Heart left ventricle (tissue), 16 donors: ENCODE measurements at regions not wholly inside any gene's neighbourhood (a gene's known extent, or its start where the extent isn't known, plus 50 kb on each side); places are given as distances from the start of the nearest gene placed in this dataset.

Experiments used
- ATAC-seq, 4 donors: fragments of 200-7000 bp; cut with Tn5 transposase; one replicate each; pipeline ENCODE4 v1.9.1; 2020 to 2022; ENCODE audit warnings: moderate library complexity in 4 of 4, mild to moderate bottlenecking in 3 of 4, moderate number of reproducible peaks in 1 of 4
- DNase-seq, 5 donors: peaks; one replicate each; pipeline ENCODE4 v3.0.0-alpha.2; 2020
- H3K27ac ChIP-seq, 12 donors: fragments of 200-600 bp; sonication (generic) in 4 of 12; one replicate each; pipeline versions ENCODE4 v1.5.0 to v1.8.0; 2016 to 2022; ENCODE audit warnings: mild to moderate bottlenecking in 2 of 12
- H3K27me3 ChIP-seq, 9 donors: fragments of 200-600 bp; sonication (generic) in 2 of 9; one replicate each; pipeline versions ENCODE4 v1.5.1 to v1.8.0; 2016 to 2022; ENCODE audit warnings: mild to moderate bottlenecking in 3 of 9
- H3K36me3 ChIP-seq, 9 donors: fragments of 200-600 bp; sonication (generic) in 2 of 9; one replicate each; pipeline versions ENCODE4 v1.5.0 to v1.8.0; 2018 to 2022; ENCODE audit warnings: mild to moderate bottlenecking in 2 of 9
- H3K4me1 ChIP-seq, 12 donors: fragments of 200-600 bp; sonication (generic) in 4 of 12; one replicate each; pipeline versions ENCODE4 v1.5.0 to v1.8.0; 2016 to 2022; ENCODE audit warnings: mild to moderate bottlenecking in 3 of 12
- H3K4me3 ChIP-seq, 12 donors: fragments of 200-600 bp; sonication (generic) in 4 of 12; one replicate each; pipeline versions ENCODE4 v1.5.0 to v1.8.0; 2017 to 2022; ENCODE audit warnings: mild to moderate bottlenecking in 9 of 12, moderate library complexity in 4 of 12
- H3K9me3 ChIP-seq, 12 donors: fragments of 200-600 bp; sonication (generic) in 4 of 12; one replicate each; pipeline versions ENCODE4 v1.5.0 to v1.8.0; 2016 to 2022; ENCODE audit warnings: mild to moderate bottlenecking in 1 of 12
- POLR2A ChIP-seq, 2 donors: fragments of 450-650 bp; IDR thresholded peaks; one replicate each; pipeline ENCODE4 v1.6.1; 2017; ENCODE audit warnings: antibody characterized with exemption in 2 of 2, mild to moderate bottlenecking in 2 of 2, moderate library complexity in 2 of 2
- WGBS, 4 donors: extraction: QIAGEN DNeasy Blood & Tissue Kit in 2 of 4; methylation state at CpG; one replicate each; pipeline versions ENCODE4 v1.1.5 to v1.1.7; 2013 to 2018; 5-methylcytosine and 5-hydroxymethylcytosine counted together
- intact Hi-C, 10 donors: fragments of 100-400 bp; cut with DNase I; formaldehyde crosslinking; loops; one replicate each; pipeline versions ENCODE4 v1.11.1 to v1.14.2; 2022
- TF ChIP-seq, protein P1 (sequence below), 12 donors: fragments of 200-600 bp; sonication (generic) in 4 of 12; IDR thresholded peaks; one replicate each; pipeline versions ENCODE4 v1.5.0 to v1.8.0; 2018 to 2022; ENCODE audit warnings: antibody characterized with exemption in 12 of 12, mild to moderate bottlenecking in 5 of 12
- donor health status: ischemic (EF 13 %, LVEDD 7.1; RV severe dilation, severe dysfunction).
- donor health status: healthy with polysubstance abuse.
- donor health status: DM: no; HTN: yes; CAD: no.
- donor health status: DM: no; HTN: no; CAD: no.
- donor health status: ischemic (EF 25% LVEDD 6.9; RV normal size, moderate dysfunction).
- donor health status: ischemic (EF 25% LVEDD 5.7; RV mildly dilated, moderate dysfunction).
- donor health status: healthy.
- donor health status: DM: yes; HTN: yes; CAD: no.
- donor health status: ischemic (EF 35%, LVEDD 5.7; RV mildly dilated, moderate dysfunction).
- donor health status: nonischemic (EF 11% LVEDD 7.7; RV severe dilation, severe dysfunction).
- donor health status: DM: yes; HTN: yes; CAD: no.
- donor health status: PGD.
- donor health status: ischemic (EF 29% LVEDD 5.4; RV normal size, mild dysfunction).
- donor health status: nonischemic (EF 23%, LVEDD 6.1; RV moderate dilation, normal function).

DNA sequence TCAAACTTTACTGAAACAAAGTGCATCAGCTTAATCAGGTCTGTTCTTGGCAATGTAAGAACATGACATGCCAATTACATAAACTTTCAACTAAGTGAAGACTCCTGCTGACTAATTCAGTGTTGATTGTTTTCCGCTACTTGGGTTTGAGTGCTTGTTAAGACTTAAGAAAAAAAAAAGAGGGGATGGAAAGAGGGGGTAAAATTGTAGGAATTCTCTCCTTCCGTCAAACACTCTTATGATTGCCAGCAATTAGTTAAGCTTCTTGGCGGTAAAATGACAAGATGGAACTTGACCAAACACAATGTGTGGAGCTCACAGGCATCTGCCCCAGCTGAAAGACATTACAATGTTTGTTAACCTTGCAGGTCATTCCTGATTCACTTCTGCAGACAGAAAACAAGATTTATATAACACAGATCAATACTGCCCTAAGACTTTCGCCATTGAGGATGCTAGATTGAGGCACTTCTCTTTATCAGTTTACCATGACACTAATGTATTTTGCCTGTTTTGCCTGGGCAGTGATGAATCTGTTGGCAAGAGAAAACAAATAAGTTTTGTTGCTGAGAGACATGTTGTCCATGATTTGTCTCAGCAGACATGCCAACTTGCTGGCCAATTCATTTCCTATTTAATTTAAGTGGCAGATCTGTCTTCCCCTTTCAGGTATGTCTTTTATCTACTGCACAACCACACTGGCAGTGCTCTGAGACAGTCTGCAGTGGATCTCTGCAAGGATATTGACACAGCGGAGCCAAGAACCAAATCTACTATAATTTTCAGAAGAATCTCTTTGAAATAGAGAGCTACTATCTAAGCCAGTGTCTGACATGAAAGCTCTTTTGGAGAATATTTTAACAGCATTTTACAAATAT is 410.0 kb upstream of the KCNH7 start:
- no peak for ATAC-seq
- H3K4me3 ChIP-seq, result no peak overlapping the region
- WGBS, 4 donors, result 81 to 87% (median 81%) methylated on average over 5 of the region's 5 CpGs
- DNase-seq, result no peak
- intact Hi-C loops, result no loop called here
- peaks cover 0 to 9% (median 0%) of the 10 kb centered on the region in 9 donors for H3K27me3 ChIP-seq
- H3K4me1 ChIP-seq, result no peaks in the 10 kb centered on the region
- no peak overlapping the region for H3K27ac ChIP-seq
- no peaks in the 10 kb centered on the region for H3K36me3 ChIP-seq
- TF ChIP-seq POLR2A (IDR thresholded peaks at IDR 0.05), result no peak
- TF ChIP-seq, protein P1, sequence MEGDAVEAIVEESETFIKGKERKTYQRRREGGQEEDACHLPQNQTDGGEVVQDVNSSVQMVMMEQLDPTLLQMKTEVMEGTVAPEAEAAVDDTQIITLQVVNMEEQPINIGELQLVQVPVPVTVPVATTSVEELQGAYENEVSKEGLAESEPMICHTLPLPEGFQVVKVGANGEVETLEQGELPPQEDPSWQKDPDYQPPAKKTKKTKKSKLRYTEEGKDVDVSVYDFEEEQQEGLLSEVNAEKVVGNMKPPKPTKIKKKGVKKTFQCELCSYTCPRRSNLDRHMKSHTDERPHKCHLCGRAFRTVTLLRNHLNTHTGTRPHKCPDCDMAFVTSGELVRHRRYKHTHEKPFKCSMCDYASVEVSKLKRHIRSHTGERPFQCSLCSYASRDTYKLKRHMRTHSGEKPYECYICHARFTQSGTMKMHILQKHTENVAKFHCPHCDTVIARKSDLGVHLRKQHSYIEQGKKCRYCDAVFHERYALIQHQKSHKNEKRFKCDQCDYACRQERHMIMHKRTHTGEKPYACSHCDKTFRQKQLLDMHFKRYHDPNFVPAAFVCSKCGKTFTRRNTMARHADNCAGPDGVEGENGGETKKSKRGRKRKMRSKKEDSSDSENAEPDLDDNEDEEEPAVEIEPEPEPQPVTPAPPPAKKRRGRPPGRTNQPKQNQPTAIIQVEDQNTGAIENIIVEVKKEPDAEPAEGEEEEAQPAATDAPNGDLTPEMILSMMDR (IDR thresholded peaks at IDR 0.05), result no peak
- H3K9me3 ChIP-seq, result peaks cover 0 to 3% (median 0%) of the 10 kb centered on the region in 12 donors

DNA sequence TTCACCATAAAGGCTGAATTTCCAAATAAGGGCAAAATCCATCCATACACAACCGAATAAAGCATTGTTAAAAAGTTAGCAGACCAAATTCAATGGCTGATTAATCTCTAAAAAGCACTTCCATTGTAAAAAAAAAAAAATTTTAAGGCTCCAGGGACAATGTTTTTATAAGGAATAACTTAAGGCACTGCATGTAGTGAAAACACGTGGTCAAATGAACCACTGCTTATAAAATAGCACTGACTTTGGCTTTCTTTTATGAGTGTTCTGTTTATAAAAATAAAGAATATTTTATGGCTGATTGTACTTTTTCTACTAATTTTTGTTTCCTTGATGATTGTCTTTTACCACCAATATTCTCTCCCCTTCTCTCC is 409.3 kb upstream of the KCNH7 start:
- Histone ChIP-seq H3K9me3 (peaks cover 0 to 6% (median 0%) of the 10 kb centered on the region in 12 donors), H3K36me3 (no peaks in the 10 kb centered on the region), H3K27me3 (peaks cover 0 to 9% (median 0%) of the 10 kb centered on the region in 9 donors), H3K27ac (no peak overlapping the region), H3K4me3 (no peak overlapping the region), H3K4me1 (no peaks in the 10 kb centered on the region)
- WGBS, 4 donors, result 68 to 79% (median 73%) methylated on average over 2 of the region's 2 CpGs
- ATAC-seq, result no peak
- DNase-seq, result no peak
- TF ChIP-seq, protein P1 (IDR thresholded peaks at IDR 0.05), result no peak
- no peak for TF ChIP-seq POLR2A (IDR thresholded peaks at IDR 0.05)
- intact Hi-C loops, result no loop called here

DNA sequence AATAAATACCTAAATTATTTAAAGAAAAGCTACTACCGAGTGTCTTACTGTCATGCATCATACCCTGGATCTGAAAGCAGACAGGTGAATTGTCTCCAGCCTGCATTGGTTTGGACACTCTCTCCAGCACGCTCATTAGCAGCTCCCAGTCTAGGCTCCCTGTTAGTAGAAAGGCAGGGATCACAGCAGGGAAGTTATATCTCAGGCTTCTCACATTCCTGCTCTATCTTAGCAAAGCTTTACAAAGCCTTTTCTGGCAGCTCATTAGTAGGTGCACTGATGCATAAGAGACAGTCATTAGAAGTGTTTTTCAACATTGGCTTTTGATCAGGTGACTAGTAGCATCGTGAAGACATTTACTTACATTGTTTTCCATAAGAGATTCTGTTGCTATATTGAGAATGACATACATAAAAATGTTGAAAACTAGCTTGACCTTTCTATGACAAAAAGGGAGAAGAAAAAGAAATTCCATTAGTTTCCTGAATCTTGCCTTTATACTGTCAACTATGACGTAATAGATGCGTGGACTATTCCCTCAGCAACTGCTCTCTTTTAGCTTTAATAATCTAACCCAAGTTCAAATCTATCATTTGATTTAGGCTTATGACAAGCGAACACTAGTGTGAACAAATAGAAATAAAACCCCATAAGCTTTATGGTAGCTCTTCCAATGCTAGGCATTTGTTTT is 408.7 kb upstream of the KCNH7 start:
- WGBS, 4 donors, result 48 to 55% (median 51%) methylated on average over 6 of the region's 6 CpGs
- intact Hi-C loops, result no loop called here
- H3K27me3 ChIP-seq, result peaks cover 0 to 9% (median 0%) of the 10 kb centered on the region in 9 donors
- no peak overlapping the region for H3K4me3 ChIP-seq
- no peaks in the 10 kb centered on the region for H3K36me3 ChIP-seq
- H3K4me1 ChIP-seq, result no peaks in the 10 kb centered on the region
- DNase-seq, result no peak
- no peak overlapping the region for H3K27ac ChIP-seq
- ATAC-seq, result no peak
- peaks cover 0 to 6% (median 0%) of the 10 kb centered on the region in 12 donors for H3K9me3 ChIP-seq
- TF ChIP-seq, protein P1 (IDR thresholded peaks at IDR 0.05), result no peak
- no peak for TF ChIP-seq POLR2A (IDR thresholded peaks at IDR 0.05)

DNA sequence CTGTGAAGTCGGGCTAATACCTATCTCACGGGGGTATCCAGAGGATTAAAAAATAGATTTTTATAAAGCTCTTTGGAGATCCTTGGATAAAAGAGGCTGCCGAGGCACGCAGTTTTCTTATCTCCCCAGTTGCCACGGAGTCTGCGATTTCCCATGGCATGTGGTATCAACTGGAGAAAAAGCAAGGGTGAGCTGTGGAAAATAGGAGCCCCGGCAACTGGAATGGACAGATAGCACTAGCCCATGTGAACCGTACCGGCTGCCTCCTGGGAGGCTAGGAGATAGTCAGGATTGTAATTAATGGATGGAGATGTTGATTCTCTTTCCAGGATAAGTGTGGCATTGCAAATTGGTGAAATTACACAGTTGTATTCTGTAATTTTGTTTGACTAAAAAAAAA is 407.6 kb upstream of the KCNH7 start:
- TF ChIP-seq, protein P1 (IDR thresholded peaks at IDR 0.05), result no peak
- no peak for TF ChIP-seq POLR2A (IDR thresholded peaks at IDR 0.05)
- H3K27ac ChIP-seq, result no peak overlapping the region
- 29 to 37% (median 33%) methylated on average over 9 of the region's 9 CpGs for WGBS, 4 donors
- intact Hi-C loops, result no loop called here
- no peak for ATAC-seq
- H3K36me3 ChIP-seq, result no peaks in the 10 kb centered on the region
- H3K9me3 ChIP-seq, result peaks cover 0 to 6% (median 0%) of the 10 kb centered on the region in 12 donors
- no peak for DNase-seq
- no peak overlapping the region for H3K4me3 ChIP-seq
- H3K27me3 ChIP-seq, result peaks cover 0 to 9% (median 0%) of the 10 kb centered on the region in 9 donors
- no peaks in the 10 kb centered on the region for H3K4me1 ChIP-seq
